CD4-positive, alpha-beta T cell treated with Interleukin-2 at 100 ng/mL for 4 hours (primary cell): ENCODE measurements at regions not wholly inside any gene's neighbourhood (a gene's known extent, or its start where the extent isn't known, plus 50 kb on each side); places are given as distances from the start of the nearest gene placed in this dataset.

Experiments
- DNase-seq: peaks from one replicate; pipeline ENCODE4 v3.0.0-alpha.2; 2020; ENCODE audit warnings: low spot score

DNA sequence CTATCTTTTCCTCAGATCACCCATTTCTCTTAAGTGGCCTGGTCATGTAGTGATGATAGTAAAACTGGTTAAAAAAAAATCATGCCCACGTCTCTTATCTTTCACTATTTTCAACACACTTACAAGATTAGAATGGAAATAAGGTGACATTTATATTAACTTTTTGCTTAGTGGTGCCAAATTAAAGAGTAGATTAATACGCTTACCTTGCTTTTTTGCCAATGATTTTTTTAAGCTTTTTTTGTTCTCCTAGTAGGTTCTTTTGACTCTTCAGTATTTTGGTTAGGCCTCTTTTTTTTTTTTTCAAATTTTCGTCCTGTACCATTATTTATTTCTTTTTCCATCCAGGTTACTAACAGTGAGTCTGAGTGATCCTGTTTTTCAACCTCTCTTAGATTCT lies 147.9 kb downstream of the PTCSC3 start:
- DNase-seq, result no peak

GRCh38 chr14:36028218-36028617 lies 148.3 kb downstream of the PTCSC3 start:
- DNase-seq, result no peak

- no peak for DNase-seq
Observed at GRCh38 chr14:36027354-36027753, 149.2 kb downstream of the PTCSC3 start.

DNA sequence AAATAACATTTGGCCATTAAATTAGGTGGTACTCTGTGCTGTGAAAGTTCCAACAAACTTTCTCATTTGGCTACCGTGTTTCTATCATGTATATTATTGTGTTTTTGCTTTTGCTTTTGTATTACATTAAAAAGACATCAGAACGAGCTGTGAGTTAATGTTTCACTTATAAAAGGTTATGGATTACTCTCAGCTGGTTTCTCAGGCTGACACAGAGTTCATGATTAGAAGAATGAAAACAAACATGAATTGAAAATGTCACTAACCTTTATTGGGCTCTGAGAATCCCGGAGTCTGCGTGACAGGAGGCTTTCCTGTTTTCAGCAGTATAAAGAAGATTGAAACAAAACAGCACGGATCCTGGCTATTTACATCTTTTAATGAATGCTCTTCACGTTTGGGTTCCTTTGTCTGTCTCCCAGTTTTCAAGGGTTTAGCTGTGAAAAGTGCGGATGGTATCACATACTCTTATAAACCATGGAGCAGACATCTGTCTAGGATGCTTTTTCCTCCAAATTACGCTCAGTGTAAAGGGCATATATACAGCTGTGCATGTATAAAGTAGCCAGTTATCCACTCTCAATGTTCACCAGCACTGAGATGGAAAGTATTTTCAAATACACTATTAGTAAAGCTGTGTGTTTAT lies 153.6 kb downstream of the PTCSC3 start:
- DNase-seq, result no peak

GRCh38 chr14:36021591-36022320 lies 154.8 kb downstream of the PTCSC3 start:
- DNase-seq, result no peak

- DNase-seq, result no peak
Observed at GRCh38 chr14:36021030-36021422, 155.5 kb downstream of the PTCSC3 start.

DNA sequence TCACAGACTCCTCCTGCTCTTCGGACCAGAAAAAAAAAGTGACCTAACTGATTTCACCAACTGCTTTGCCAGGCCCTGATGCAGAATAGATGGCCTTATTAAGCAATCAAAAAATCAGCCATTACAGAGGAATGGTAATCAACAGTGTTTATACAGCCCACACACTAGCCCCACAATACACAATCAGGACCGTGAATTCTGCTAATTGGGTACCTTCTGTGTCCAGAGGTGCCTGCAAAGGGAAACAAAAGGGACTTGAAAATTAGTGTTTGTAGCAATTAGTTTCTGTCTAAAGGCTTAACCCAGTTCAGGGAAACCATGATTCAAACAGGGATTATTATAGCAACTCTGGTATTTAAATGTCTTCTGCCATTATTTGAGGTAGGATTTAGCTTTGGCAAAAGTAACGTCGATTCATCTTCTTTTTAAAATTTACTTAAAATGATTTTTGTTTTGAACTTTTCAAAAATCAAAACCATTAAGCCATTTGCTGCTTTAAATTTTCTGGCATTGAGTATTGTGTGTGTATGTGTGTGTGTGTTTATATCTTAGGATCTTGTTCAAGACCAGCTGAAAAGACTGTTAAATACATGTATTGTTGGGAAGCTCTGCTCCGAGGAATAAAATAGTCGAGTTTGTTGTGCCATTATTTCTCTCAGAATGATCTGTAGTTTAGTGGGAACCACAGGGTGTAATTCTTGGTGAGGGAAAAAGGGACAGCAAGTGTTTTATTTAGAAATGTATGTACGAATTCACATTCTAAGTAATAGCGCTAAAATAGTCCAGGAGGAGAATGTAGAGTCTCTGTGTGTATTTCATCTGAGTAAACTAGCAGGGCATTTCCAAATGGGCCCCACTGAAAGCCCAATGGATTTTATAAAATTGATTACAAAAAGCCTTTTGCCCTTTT lies 156.1 kb downstream of the PTCSC3 start:
- DNase-seq, result no peak

DNA sequence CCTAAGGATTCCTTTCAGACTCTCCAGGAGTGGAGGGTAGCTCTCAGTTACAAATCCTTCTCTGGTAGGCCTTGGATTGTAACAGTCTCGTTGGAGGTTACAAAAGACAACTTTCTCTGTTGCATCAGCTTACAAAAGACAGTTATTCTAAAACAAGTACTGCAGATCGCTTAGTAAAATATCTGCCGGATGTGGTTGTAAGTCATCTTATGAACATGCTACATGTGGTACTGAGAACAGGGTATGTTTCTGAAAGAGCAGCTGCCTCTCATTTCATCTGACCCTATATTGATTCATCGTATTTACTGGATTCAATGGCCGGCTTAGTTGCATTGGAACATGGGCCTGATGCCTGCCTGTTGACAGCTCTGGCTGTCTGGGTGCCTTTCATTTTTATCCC lies 157.4 kb downstream of the PTCSC3 start:
- DNase-seq, result no peak

DNA sequence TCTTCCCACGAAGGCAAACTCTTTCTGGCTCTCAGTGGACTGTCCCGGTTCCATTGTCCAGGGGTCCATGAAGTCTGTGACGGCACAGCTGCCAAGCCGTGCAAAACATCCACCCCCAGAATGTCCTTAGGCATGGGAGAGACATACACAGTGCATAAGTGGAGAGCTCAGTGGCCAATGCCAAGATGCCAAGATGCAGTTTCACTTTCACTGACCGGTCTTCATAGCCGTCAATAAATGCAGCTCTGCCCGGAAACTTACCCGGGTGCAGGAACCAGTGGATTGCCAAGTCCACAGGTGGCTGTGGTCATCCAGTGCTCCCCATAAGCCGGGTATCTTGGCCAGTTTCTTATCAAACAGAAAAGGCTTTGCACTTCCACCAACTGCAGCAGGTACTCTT lies 162.3 kb downstream of the PTCSC3 start:
- no peak for DNase-seq

DNA sequence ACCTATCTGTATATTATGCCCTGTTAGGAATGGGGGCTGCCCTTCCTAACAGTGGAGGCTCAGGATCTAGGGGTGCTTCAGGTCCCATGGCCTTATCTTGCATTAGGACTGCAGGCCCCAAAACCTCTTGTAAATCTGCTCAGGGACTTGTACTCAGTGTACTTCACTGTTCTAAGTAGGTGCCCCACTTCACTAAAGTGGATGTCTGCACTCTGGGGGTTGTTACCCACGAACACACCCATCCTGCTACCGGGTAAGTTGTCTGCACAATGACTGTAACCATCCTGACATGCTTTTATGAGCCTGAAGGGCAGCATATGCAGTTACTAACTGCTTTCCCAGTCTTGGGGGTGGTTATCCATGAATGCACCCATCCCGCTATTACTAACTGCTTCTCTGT lies 163.0 kb downstream of the PTCSC3 start:
- DNase-seq, result no peak

DNA sequence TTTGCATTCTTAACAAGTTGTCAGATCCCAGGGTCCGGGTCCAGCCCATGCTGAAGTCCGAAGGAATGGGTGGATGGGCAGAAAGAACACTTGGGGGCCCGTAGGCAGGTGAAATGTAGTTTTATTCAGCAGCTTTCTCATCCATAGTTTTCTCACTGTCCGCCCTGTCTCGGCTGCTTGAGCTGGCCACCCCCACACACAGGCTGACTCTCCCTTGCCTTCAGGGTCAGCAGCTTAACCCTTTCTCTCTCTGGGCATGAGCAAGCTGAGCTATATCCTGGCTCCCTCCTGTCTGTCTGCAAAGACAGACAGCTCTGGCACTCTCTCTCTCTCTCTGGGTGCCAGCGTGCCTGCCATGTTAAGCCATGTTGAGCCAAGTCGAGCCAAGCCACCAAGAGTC lies 163.9 kb downstream of the PTCSC3 start:
- DNase-seq, result no peak

DNA sequence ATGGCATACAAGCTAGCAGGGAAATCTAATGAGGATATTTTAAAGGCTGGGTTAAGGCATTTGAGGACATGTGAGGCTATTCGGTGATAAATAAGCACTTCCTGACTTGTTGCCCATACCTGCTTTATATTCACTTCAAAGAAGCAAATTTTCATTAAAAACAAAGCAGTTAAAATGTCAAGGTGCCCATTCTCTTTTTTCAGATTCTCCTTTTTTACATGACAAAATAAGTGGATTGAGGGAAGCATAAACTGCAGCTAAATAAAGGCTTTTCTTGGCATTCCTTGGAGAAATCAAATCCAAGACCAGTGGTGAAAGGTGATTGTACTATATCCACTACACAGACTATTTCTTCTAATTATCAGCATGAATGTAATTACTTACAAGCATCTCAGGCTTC lies 166.9 kb downstream of the PTCSC3 start:
- DNase-seq, result no peak

- no peak for DNase-seq
Observed at GRCh38 chr14:36006623-36007022, 169.9 kb downstream of the PTCSC3 start.

DNA sequence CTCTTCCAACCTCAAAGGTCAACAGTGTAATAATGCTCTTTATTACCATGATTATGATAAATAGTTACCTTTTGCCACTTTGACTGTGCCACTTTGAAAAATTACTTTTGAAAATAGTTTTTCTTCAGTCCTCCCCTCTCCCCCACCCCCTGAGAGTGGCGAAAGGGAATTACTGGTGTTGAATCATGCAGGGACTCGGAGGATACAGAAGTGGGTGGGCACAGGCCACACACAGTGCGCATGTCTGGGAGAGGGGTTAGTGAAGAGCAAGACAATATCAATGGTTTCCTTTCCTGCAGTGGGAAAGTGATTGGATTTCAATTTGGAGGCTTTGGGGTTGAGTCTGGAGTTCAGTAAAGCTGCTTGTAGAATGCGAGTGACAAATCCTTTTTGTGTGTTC lies 170.9 kb downstream of the PTCSC3 start:
- DNase-seq, result no peak

DNA sequence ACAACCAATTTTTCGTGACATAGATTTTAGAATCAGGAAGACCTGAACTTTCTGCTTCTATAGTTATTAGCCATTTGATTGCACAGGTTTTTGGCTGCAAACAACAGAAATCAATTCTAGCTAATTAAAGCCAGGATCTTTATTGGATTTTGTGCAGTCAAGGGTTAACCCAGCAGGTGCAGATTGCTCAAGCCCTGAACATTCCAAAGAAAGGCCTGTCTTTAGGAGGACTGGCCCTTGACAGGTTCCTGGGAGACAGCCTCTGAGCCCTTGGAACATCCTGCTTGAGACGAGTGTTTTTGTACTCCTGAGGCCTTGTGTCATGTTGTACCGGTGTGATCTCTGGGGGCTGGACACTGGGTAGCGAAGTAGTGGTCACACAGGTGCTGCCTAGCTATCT lies 174.6 kb downstream of the PTCSC3 start:
- no peak for DNase-seq

DNA sequence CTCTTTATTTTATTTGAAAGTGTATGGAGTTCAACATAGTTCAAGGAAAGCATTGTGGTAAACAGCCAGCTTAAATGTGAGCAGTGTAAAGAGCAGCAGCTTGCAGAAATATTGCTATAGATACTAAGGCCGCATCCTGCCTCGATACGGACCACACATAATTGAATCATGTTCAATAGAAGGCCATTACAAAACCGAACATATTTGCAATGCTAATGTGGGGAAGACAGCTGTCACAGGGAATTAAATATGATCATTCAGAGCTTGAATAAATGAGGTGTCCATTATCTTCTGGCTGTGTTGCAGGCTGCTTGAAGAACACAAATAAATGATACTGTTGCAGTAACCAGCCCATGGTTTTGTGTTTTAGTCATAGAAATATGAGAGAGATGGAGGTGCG lies 173.2 kb downstream of the BRMS1L start:
- no peak for DNase-seq

- DNase-seq, result no peak
Observed at GRCh38 chr14:35998303-35998702, 172.2 kb downstream of the BRMS1L start.

DNA sequence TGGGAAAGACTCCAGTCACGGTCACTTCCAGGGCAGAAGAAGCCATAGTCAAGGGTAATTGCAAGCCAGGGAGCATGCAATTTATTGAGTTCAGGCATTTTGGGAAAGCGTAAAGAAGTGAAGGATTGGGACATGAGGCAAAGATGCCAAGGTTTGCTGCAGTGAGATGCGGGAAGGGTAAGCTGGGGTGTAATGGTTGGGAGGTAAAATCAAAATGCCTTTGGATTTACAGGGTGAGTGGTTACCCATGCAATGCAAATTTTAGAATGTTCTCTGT lies 167.5 kb downstream of the BRMS1L start:
- DNase-seq, result no peak

GRCh38 chr14:35992816-35993683 lies 166.9 kb downstream of the BRMS1L start:
- no peak for DNase-seq

DNA sequence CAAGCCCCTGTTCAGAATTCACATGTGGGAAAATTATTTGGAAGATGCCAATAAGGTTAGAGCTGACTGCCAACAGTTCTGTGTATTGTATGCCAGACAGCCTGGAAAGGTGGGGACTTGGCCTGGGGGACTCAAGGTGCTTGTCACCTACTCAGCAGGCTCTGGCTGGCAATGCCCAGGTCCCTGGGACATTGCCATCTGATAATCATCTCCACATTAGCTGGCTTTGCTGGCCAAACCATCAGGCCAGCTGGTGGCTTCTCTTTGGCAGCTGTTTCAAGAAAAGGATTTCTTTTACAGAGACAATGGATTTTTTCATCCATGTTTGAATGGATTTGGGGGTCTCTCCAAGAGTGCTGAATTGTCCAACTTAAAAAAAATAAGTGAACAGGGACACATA lies 165.2 kb downstream of the BRMS1L start:
- no peak for DNase-seq

GRCh38 chr14:35989736-35990135 lies 163.6 kb downstream of the BRMS1L start:
- no peak for DNase-seq

DNA sequence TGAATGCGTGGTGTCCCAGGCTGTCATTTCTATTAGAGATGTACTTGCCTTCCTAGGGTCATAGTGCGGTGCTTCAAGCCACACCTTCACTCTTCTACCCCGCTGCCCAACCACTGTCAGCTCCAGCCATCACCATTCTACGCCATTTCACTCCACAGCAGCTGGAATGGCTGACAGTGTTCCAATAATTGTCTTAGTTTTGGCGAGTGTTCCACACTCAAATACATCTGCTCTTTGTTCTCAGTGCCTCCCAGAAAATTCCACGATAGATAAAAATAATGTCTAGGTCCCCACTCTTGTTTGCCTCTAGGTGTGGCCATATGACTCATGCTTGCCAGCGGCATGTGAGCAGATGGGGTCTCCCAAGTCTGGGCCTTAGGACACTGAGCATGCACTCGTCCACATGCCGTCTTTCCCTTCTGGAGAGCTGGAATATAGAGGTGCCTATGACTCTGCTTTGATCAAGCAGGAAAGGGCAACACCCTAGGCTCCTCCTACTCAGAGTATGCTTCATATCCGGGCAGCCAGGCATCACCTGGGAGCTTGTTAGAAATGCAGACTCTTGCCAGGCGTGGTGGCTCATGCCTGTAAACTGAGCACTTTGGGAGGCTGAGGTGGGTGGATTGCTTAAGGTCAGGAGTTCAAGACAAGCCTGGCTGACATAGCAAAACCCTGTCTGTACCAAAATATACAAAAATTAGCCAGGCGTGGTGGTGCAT lies 163.0 kb downstream of the BRMS1L start:
- no peak for DNase-seq
